DOHH2 (cell line): ENCODE measurements at regions not wholly inside any gene's neighbourhood (a gene's known extent, or its start where the extent isn't known, plus 50 kb on each side); places are given as distances from the start of the nearest gene placed in this dataset.
"Not testable (repeated sequence)": the region's sequence is repeated elsewhere in the genome, so short reads cannot be mapped to it uniquely, and the experiment has no call there.

Source experiments
- H3F3A ChIP-seq: fragments of 200-600 bp; sonication (generic), shearing (Covaris generic); 2 replicates; pipeline ENCODE4 v1.6.0; 2016; ENCODE audit warnings: antibody characterized with exemption, mild to moderate bottlenecking; ENCODE audit not compliant: control insufficient read depth, insufficient read depth
- H3K27ac ChIP-seq: fragments of 200-600 bp; sonication (generic); 2 replicates; pipeline ENCODE4 v1.5.1; 2014; ENCODE audit warnings: low read depth, mild to moderate bottlenecking, low read length, moderate library complexity
- H3K27me3 ChIP-seq: fragments of 200-600 bp; sonication (generic); 2 replicates; pipeline ENCODE4 v1.6.1; 2014; ENCODE audit warnings: mild to moderate bottlenecking, low read length, mixed read lengths; ENCODE audit not compliant: control insufficient read depth
- H3K36me3 ChIP-seq: fragments of 200-600 bp; sonication (generic); 2 replicates; pipeline ENCODE4 v1.6.1; 2014; ENCODE audit warnings: mild to moderate bottlenecking, low read length, moderate library complexity, mixed read lengths; ENCODE audit not compliant: control insufficient read depth
- H3K4me1 ChIP-seq: fragments of 200-600 bp; sonication (generic); 2 replicates; pipeline ENCODE4 v1.6.1; 2014; ENCODE audit warnings: mild to moderate bottlenecking, low read length, mixed read lengths; ENCODE audit not compliant: control insufficient read depth
- H3K4me2 ChIP-seq: fragments of 200-600 bp; sonication (generic); 2 replicates; pipeline ENCODE4 v1.6.0; 2014; ENCODE audit warnings: mild to moderate bottlenecking, low read length, moderate library complexity
- H3K4me3 ChIP-seq: fragments of 200-600 bp; sonication (generic); 2 replicates; pipeline ENCODE4 v1.5.1; 2014; ENCODE audit warnings: mild to moderate bottlenecking, low read length, mixed read lengths
- H3K79me2 ChIP-seq: fragments of 200-600 bp; sonication (generic); 2 replicates; pipeline ENCODE4 v1.6.1; 2014; ENCODE audit warnings: mild to moderate bottlenecking, low read length, mixed read lengths; ENCODE audit not compliant: control insufficient read depth
- H3K9me2 ChIP-seq: fragments of 200-600 bp; sonication (generic); replicated peaks from 2 replicates; pipeline ENCODE4 v1.6.1; 2014; ENCODE audit warnings: mild to moderate bottlenecking, low read length, mixed read lengths; ENCODE audit not compliant: control insufficient read depth
- H3K9me3 ChIP-seq: fragments of 200-600 bp; sonication (generic); 2 replicates; pipeline ENCODE4 v1.6.1; 2014; ENCODE audit warnings: antibody characterized with exemption, low read length, mixed read lengths; ENCODE audit not compliant: control insufficient read depth, insufficient read depth
- H4K20me1 ChIP-seq: fragments of 200-600 bp; sonication (generic); 2 replicates; pipeline ENCODE4 v1.6.0; 2014; ENCODE audit warnings: low read depth, mild to moderate bottlenecking, antibody characterized with exemption, low read length, moderate library complexity; ENCODE audit not compliant: control insufficient read depth, insufficient read depth

GRCh38 chr22:16673433-16673832 is 80.8 kb upstream of the CCT8L2 start:
- H3K36me3 ChIP-seq, H3K79me2 ChIP-seq, H3K27ac ChIP-seq, H3K4me3 ChIP-seq, H3K9me2 ChIP-seq, H3F3A ChIP-seq, H3K27me3 ChIP-seq, H3K9me3 ChIP-seq, H3K4me1 ChIP-seq, H4K20me1 ChIP-seq, H3K4me2 ChIP-seq: not testable (repeated sequence)

- not testable (repeated sequence) for H3K27ac ChIP-seq, H3K4me3 ChIP-seq, H3K9me3 ChIP-seq, H3F3A ChIP-seq, H3K27me3 ChIP-seq, H3K9me2 ChIP-seq, H3K4me2 ChIP-seq, H3K4me1 ChIP-seq, H3K79me2 ChIP-seq, H3K36me3 ChIP-seq, H4K20me1 ChIP-seq
These were observed 73.0 kb upstream of the CCT8L2 start for GRCh38 chr22:16665610-16666009.

- not testable (repeated sequence) for H3K4me3 ChIP-seq, H3K4me2 ChIP-seq, H3K9me3 ChIP-seq, H3K27me3 ChIP-seq, H4K20me1 ChIP-seq, H3K27ac ChIP-seq, H3K79me2 ChIP-seq, H3K4me1 ChIP-seq, H3K36me3 ChIP-seq, H3K9me2 ChIP-seq, H3F3A ChIP-seq
These were observed 69.7 kb upstream of the CCT8L2 start for GRCh38 chr22:16662330-16662729.

- not testable (repeated sequence) for H3K4me1 ChIP-seq, H3K9me2 ChIP-seq, H3K27ac ChIP-seq, H4K20me1 ChIP-seq, H3K79me2 ChIP-seq, H3K9me3 ChIP-seq, H3K4me3 ChIP-seq, H3K36me3 ChIP-seq, H3F3A ChIP-seq, H3K27me3 ChIP-seq, H3K4me2 ChIP-seq
These were observed 68.4 kb upstream of the CCT8L2 start for GRCh38 chr22:16660989-16661388.

GRCh38 chr22:16660570-16660969 is 68.0 kb upstream of the CCT8L2 start:
- not testable (repeated sequence) for H3K4me1 ChIP-seq, H3F3A ChIP-seq, H3K27me3 ChIP-seq, H3K4me2 ChIP-seq, H3K4me3 ChIP-seq, H3K9me3 ChIP-seq, H3K79me2 ChIP-seq, H4K20me1 ChIP-seq, H3K36me3 ChIP-seq, H3K27ac ChIP-seq, H3K9me2 ChIP-seq

GRCh38 chr22:16659273-16659834 is 66.7 kb upstream of the CCT8L2 start:
- not testable (repeated sequence) for H3K79me2 ChIP-seq, H3F3A ChIP-seq, H3K4me2 ChIP-seq, H3K4me3 ChIP-seq, H4K20me1 ChIP-seq, H3K4me1 ChIP-seq, H3K9me2 ChIP-seq, H3K27me3 ChIP-seq, H3K9me3 ChIP-seq, H3K36me3 ChIP-seq, H3K27ac ChIP-seq
